ENCODE measurements at regions not wholly inside any gene's neighbourhood (a gene's known extent, or its start where the extent isn't known, plus 50 kb on each side); places are given as distances from the start of the nearest gene placed in this dataset.

- H3K36me3 ChIP-seq (ENCODE audit: control insufficient read depth in 2 of 2, extremely low read depth in 1 of 2, insufficient read depth in 2 of 2, low read length in 2 of 2) = no peaks in the 10 kb centered on the region
- no TSS peak for BruUV-seq (replicated peaks)
- no peaks in the 10 kb centered on the region for H4K20me1 ChIP-seq (replicated peaks; ENCODE audit: control insufficient read depth, extremely low read depth, insufficient read depth, low read length)
- H3K27me3 ChIP-seq (ENCODE audit: control insufficient read depth in 2 of 2, insufficient read depth in 2 of 2, low read length in 2 of 2) = no peaks in the 10 kb centered on the region
- H3K4me3 ChIP-seq (replicated peaks in 1 of 3; ENCODE audit: insufficient read depth in 1 of 3, low read depth in 1 of 3, low read length in 3 of 3) = no peak overlapping the region
- no peak overlapping the region for H3K9ac ChIP-seq (replicated peaks; ENCODE audit: extremely low read depth, insufficient read depth, low read length)
- intact Hi-C loops (cut with micrococcal nuclease) (no loop called here), dilution Hi-C loops (cut with MboI; ENCODE audit: extremely low pct_ligation_motif_present, low sequenced_read_pairs) (no loop called here)
- H3K4me1 ChIP-seq (ENCODE audit: control insufficient read depth, extremely low read depth, insufficient read depth, low read length) = no peaks in the 10 kb centered on the region
- H3K9me1 ChIP-seq (replicated peaks; ENCODE audit: control insufficient read depth, extremely low read depth, insufficient read depth, low read length) = no peaks in the 10 kb centered on the region
- ChIA-PET CTCF (no interaction called here), POLR2A (no interaction called here)
- FAIRE-seq (no peak), DNase-seq (ENCODE audit: low read depth, low spot score) (no peak)
- no peak overlapping the region for H3K27ac ChIP-seq (ENCODE audit: insufficient read depth, low read depth, low read length)
- TF ChIP-seq MYC (IDR thresholded peaks at IDR 0.05; ENCODE audit: low read depth, low read length) (no peak), JUN (IDR thresholded peaks at IDR 0.05; ENCODE audit: borderline replicate concordance, insufficient read depth, insufficient read length, low read depth) (no peak), EZH2 (IDR thresholded peaks at IDR 0.05; ENCODE audit: borderline replicate concordance, low read depth, low read length, severe bottlenecking) (no peak)
- H3K9me3 ChIP-seq (replicated peaks; ENCODE audit: control insufficient read depth, insufficient read depth, low read length) = no peaks in the 10 kb centered on the region
- H3K4me2 ChIP-seq (ENCODE audit: insufficient read depth, low read length) = no peak overlapping the region
- no peak overlapping the region for H2AFZ ChIP-seq (ENCODE audit: low read depth, low read length)
- no peaks in the 10 kb centered on the region for H3K79me2 ChIP-seq (ENCODE audit: control insufficient read depth, insufficient read depth, low read length)
Measured at GRCh38 chr3:8387571-8387970, 114.1 kb upstream of the LMCD1 start.

GRCh38 chr3:8399686-8400085 lies 101.9 kb upstream of the LMCD1 start:
- Histone ChIP-seq H4K20me1 (replicated peaks; ENCODE audit: control insufficient read depth, extremely low read depth, insufficient read depth, low read length) (no peaks in the 10 kb centered on the region), H3K4me2 (ENCODE audit: insufficient read depth, low read length) (no peak overlapping the region), H3K9ac (replicated peaks; ENCODE audit: extremely low read depth, insufficient read depth, low read length) (no peak overlapping the region), H3K79me2 (ENCODE audit: control insufficient read depth, insufficient read depth, low read length) (no peaks in the 10 kb centered on the region), H3K27ac (ENCODE audit: insufficient read depth, low read depth, low read length) (no peak overlapping the region), H3K9me1 (replicated peaks; ENCODE audit: control insufficient read depth, extremely low read depth, insufficient read depth, low read length) (no peaks in the 10 kb centered on the region), H3K36me3 (ENCODE audit: control insufficient read depth in 2 of 2, extremely low read depth in 1 of 2, insufficient read depth in 2 of 2, low read length in 2 of 2) (no peaks in the 10 kb centered on the region), H3K4me1 (ENCODE audit: control insufficient read depth, extremely low read depth, insufficient read depth, low read length) (no peaks in the 10 kb centered on the region), H3K4me3 (replicated peaks in 1 of 3; ENCODE audit: insufficient read depth in 1 of 3, low read depth in 1 of 3, low read length in 3 of 3) (no peak overlapping the region), H2AFZ (ENCODE audit: low read depth, low read length) (no peak overlapping the region), H3K9me3 (replicated peaks; ENCODE audit: control insufficient read depth, insufficient read depth, low read length) (no peaks in the 10 kb centered on the region), H3K27me3 (ENCODE audit: control insufficient read depth in 2 of 2, insufficient read depth in 2 of 2, low read length in 2 of 2) (no peaks in the 10 kb centered on the region)
- POLR2A ChIA-PET = no interaction called here
- intact Hi-C loops (cut with micrococcal nuclease) (no loop called here), dilution Hi-C loops (cut with MboI; ENCODE audit: extremely low pct_ligation_motif_present, low sequenced_read_pairs) (no loop called here)
- DNase-seq (ENCODE audit: low read depth, low spot score) (no peak), FAIRE-seq (no peak)
- CTCF ChIA-PET = no interaction called here
- TF ChIP-seq EZH2 (IDR thresholded peaks at IDR 0.05; ENCODE audit: borderline replicate concordance, low read depth, low read length, severe bottlenecking) = no peak
- no peak for TF ChIP-seq JUN (IDR thresholded peaks at IDR 0.05; ENCODE audit: borderline replicate concordance, insufficient read depth, insufficient read length, low read depth)
- no peak for TF ChIP-seq FOS (IDR thresholded peaks at IDR 0.05; ENCODE audit: borderline replicate concordance, insufficient read depth, low read length)
- TF ChIP-seq POLR2A (IDR thresholded peaks at IDR 0.05; ENCODE audit: low read depth, low read length) = no peak
- TF ChIP-seq CTCF (IDR thresholded peaks at IDR 0.05; ENCODE audit: extremely low read depth in 1 of 2, insufficient read depth in 1 of 2, low read depth in 1 of 2, low read length in 2 of 2) = no peak
- BruUV-seq (replicated peaks) = no TSS peak

Data from endothelial cell of umbilical vein (primary cell).